ENCODE measurements at regions not wholly inside any gene's neighbourhood (a gene's known extent, or its start where the extent isn't known, plus 50 kb on each side); places are given as distances from the start of the nearest gene placed in this dataset.

DNA sequence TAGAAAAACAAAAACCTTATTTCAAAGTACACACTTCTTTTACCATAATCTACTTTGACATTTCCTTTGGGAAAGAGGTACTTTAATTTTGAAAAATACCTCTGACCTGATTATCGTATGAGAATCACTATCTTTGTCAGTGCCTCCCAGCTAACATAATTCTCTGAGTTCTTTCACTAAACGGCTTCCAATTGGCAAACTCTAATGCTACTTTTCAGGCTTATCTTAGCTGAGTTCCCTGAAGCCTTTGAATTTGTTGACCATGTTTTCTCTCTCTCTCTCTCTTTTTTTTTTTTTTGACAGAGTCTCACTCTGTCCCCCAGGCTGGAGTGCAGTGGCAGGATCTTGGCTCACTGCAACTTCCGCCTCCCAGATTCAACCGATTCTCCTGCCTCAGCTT is 312.8 kb downstream of the ZPLD1 start:
- Histone ChIP-seq H3K27me3 (no peaks in the 10 kb centered on the region), H3K4me1 (replicated peaks in 1 of 2) (no peaks in the 10 kb centered on the region), H3K9me3 (replicated peaks in 1 of 3) (no peaks in the 10 kb centered on the region), H3K4me3 (no peak overlapping the region), H3K36me3 (replicated peaks in 1 of 2) (no peaks in the 10 kb centered on the region), H3K27ac (no peak overlapping the region)
- 45 to 56% (median 51%) methylated on average over 4 of the region's 4 CpGs for WGBS, 4 donors
- TF ChIP-seq POLR2A (IDR thresholded peaks at IDR 0.05) = no peak
- TF ChIP-seq, protein P1, sequence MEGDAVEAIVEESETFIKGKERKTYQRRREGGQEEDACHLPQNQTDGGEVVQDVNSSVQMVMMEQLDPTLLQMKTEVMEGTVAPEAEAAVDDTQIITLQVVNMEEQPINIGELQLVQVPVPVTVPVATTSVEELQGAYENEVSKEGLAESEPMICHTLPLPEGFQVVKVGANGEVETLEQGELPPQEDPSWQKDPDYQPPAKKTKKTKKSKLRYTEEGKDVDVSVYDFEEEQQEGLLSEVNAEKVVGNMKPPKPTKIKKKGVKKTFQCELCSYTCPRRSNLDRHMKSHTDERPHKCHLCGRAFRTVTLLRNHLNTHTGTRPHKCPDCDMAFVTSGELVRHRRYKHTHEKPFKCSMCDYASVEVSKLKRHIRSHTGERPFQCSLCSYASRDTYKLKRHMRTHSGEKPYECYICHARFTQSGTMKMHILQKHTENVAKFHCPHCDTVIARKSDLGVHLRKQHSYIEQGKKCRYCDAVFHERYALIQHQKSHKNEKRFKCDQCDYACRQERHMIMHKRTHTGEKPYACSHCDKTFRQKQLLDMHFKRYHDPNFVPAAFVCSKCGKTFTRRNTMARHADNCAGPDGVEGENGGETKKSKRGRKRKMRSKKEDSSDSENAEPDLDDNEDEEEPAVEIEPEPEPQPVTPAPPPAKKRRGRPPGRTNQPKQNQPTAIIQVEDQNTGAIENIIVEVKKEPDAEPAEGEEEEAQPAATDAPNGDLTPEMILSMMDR (IDR thresholded peaks at IDR 0.05) = no peak
- no peak for DNase-seq
- intact Hi-C loops (cut with DNase I) = no loop called here

DNA sequence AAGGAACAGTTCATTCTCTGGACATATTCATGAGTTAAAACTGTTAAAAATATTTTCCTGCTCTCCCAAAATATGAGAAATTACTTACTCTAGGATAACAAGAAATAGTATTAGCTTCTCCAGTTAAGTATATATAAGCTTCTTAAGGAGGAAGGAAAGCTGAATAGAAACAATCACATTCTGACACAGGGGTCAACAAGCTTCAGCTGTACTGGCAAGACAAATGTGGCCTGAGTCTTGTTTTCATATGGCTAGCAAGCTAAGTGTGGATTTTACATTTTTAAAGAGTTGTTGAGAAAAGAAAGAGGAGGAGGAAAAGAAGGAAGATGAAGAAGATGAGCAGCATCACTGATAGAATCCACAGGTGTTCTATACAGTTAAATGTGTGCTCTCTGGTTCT is 313.8 kb downstream of the ZPLD1 start:
- intact Hi-C loops (cut with DNase I) = no loop called here
- Histone ChIP-seq H3K36me3 (replicated peaks in 1 of 2) (no peaks in the 10 kb centered on the region), H3K27ac (no peak overlapping the region), H3K9me3 (replicated peaks in 1 of 3) (no peaks in the 10 kb centered on the region), H3K27me3 (no peaks in the 10 kb centered on the region), H3K4me1 (replicated peaks in 1 of 2) (no peaks in the 10 kb centered on the region), H3K4me3 (no peak overlapping the region)
- no peak for DNase-seq
- no peak for TF ChIP-seq POLR2A (IDR thresholded peaks at IDR 0.05)
- TF ChIP-seq, protein P1 (IDR thresholded peaks at IDR 0.05) = no peak

DNA sequence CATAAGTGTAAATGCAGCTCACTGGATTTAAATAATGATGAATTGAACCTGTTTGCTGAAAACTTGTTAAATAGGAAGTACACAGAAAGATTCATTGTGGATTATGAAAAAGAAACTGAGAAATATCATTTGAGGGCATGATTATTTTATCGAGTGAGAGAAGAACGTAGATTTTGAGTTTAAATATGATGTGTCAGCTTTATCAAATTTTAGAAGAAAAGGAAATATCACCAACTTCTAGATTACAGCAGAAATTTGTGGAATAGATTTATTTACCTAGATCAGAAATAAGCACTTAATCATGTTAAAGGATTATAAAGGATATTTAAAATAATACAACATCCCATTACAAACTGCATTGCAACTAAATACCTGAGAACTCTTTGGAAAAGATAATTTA is 315.5 kb downstream of the ZPLD1 start:
- WGBS, 4 donors = 83 to 95% (median 87%) methylated on average over 2 of the region's 2 CpGs
- intact Hi-C loops (cut with DNase I) = no loop called here

GRCh38 chr3:102753901-102754300 is 319.1 kb downstream of the ZPLD1 start:
- no peak for TF ChIP-seq POLR2A (IDR thresholded peaks at IDR 0.05)
- TF ChIP-seq, protein P1 (IDR thresholded peaks at IDR 0.05) = no peak
- Histone ChIP-seq H3K36me3 (replicated peaks in 1 of 2) (no peaks in the 10 kb centered on the region), H3K27ac (no peak overlapping the region), H3K9me3 (replicated peaks in 1 of 3) (no peaks in the 10 kb centered on the region), H3K27me3 (no peaks in the 10 kb centered on the region), H3K4me3 (no peak overlapping the region), H3K4me1 (replicated peaks in 1 of 2) (no peaks in the 10 kb centered on the region)
- intact Hi-C loops (cut with DNase I) = no loop called here
- DNase-seq = no peak

More for the DNA sequence above, 315.5 kb downstream of the ZPLD1 start:
- Histone ChIP-seq H3K36me3 (replicated peaks in 1 of 2) (no peaks in the 10 kb centered on the region), H3K4me3 (no peak overlapping the region), H3K4me1 (replicated peaks in 1 of 2) (no peaks in the 10 kb centered on the region), H3K27ac (no peak overlapping the region), H3K27me3 (no peaks in the 10 kb centered on the region), H3K9me3 (replicated peaks in 1 of 3) (no peaks in the 10 kb centered on the region)
- DNase-seq = no peak
- TF ChIP-seq POLR2A (IDR thresholded peaks at IDR 0.05) = no peak

- H3K4me3 ChIP-seq = no peak overlapping the region
- H3K27ac ChIP-seq = no peak overlapping the region
- no peaks in the 10 kb centered on the region for H3K4me1 ChIP-seq (replicated peaks in 1 of 2)
- H3K27me3 ChIP-seq = no peaks in the 10 kb centered on the region
- DNase-seq = no peak
- TF ChIP-seq, protein P1 (IDR thresholded peaks at IDR 0.05) = no peak
- no peak for TF ChIP-seq POLR2A (IDR thresholded peaks at IDR 0.05)
- H3K36me3 ChIP-seq (replicated peaks in 1 of 2) = no peaks in the 10 kb centered on the region
- intact Hi-C loops (cut with DNase I) = no loop called here
- no peaks in the 10 kb centered on the region for H3K9me3 ChIP-seq (replicated peaks in 1 of 3)
- WGBS, 4 donors = 66 to 81% (median 74%) methylated on average over 2 of the region's 2 CpGs
Measured at GRCh38 chr3:102756706-102757105, 321.9 kb downstream of the ZPLD1 start.
